ENCODE measurements at regions not wholly inside any gene's neighbourhood (a gene's known extent, or its start where the extent isn't known, plus 50 kb on each side); places are given as distances from the start of the nearest gene placed in this dataset.

DNA sequence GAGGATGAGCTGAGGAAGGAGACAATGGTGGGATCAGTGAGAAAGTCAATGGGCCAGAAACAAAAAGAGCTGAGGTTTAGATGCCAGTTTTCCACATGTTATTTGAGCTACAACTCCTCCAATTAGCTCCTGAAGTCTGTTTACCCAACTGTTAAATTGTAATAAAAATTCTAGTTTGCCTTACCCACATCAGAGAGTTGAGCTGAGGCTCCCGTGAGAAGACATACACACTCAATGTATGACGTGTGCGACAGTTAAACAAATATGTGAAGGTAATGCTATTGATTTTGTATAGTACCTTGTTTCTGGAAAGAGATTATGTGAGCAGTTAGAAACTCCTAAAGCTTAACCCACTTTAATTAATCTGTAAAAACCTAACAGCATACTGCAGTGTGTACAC lies 318.1 kb upstream of the GRM7 start:
- H3K4me3 ChIP-seq (ENCODE audit: low read depth, low read length) = no peak overlapping the region
- H3K27ac ChIP-seq (ENCODE audit: low read depth, low read length) = no peak overlapping the region
- peaks cover 8% of the 10 kb centered on the region; the same call in 1 of the 2 replicates for H3K9me3 ChIP-seq (ENCODE audit: control insufficient read depth, insufficient read depth, low read depth, low read length)
- no peaks in the 10 kb centered on the region for H3K27me3 ChIP-seq (ENCODE audit: control insufficient read depth, insufficient read depth, low read length)
- no peaks in the 10 kb centered on the region for H3K4me1 ChIP-seq (ENCODE audit: control insufficient read depth, insufficient read depth, low read length)
- no peak overlapping the region for H3K9ac ChIP-seq (ENCODE audit: low read length)
- H3K36me3 ChIP-seq (ENCODE audit: control insufficient read depth, insufficient read depth, low read length) = no peaks in the 10 kb centered on the region; the same call in 1 of the 2 replicates

DNA sequence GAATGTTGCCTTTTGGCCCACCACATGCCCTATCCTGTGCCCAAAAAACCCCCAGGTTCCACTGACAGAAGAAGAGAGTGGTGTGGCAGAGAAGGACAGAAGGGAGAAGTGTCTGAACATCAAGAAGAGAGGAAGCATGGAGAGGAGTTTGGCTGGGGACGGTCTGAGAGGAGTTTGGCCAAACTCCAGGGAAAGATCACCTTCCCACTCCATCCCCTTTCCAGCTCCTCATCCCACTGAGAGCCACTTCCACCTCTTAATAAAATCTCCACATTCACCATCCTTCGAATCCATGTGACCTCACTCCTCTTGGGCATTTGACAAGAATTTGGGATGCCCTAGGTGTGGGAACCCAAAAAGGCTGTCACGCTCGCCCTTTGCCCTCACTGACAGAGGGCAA lies 311.6 kb upstream of the GRM7 start:
- no peak overlapping the region for H3K27ac ChIP-seq (ENCODE audit: low read depth, low read length)
- no peak overlapping the region for H3K9ac ChIP-seq (ENCODE audit: low read length)
- no peaks in the 10 kb centered on the region; the same call in 1 of the 2 replicates for H3K36me3 ChIP-seq (ENCODE audit: control insufficient read depth, insufficient read depth, low read length)
- no peaks in the 10 kb centered on the region for H3K27me3 ChIP-seq (ENCODE audit: control insufficient read depth, insufficient read depth, low read length)
- H3K9me3 ChIP-seq (ENCODE audit: control insufficient read depth, insufficient read depth, low read depth, low read length) = peaks cover 22% of the 10 kb centered on the region
- no peak overlapping the region for H3K4me3 ChIP-seq (ENCODE audit: low read depth, low read length)
- peaks cover 11% of the 10 kb centered on the region; the same call in 1 of the 2 replicates for H3K4me1 ChIP-seq (ENCODE audit: control insufficient read depth, insufficient read depth, low read length)

DNA sequence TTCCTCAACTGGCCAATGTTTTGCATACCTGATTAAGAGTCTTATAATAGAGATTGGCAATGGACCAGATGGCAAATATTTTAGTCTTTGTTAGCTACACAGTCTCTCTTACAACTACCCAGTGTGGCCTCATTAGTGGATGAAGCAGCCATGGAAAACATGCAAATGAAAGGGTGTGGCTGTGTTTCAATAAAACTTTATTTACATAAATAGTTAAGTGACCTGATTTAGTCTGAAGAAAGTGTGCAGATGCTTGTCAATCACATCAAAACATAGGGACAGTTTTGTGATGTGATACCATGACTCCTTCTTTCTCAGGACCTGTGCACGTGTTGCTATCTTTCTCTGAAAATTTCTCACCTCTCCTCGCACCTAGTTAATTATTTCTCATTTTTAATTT lies 309.8 kb upstream of the GRM7 start:
- H3K4me1 ChIP-seq (ENCODE audit: control insufficient read depth, insufficient read depth, low read length) = peaks cover 11% of the 10 kb centered on the region; the same call in 1 of the 2 replicates
- H3K27ac ChIP-seq (ENCODE audit: low read depth, low read length) = no peak overlapping the region
- H3K9ac ChIP-seq (ENCODE audit: low read length) = no peak overlapping the region
- H3K4me3 ChIP-seq (ENCODE audit: low read depth, low read length) = no peak overlapping the region
- H3K36me3 ChIP-seq (ENCODE audit: control insufficient read depth, insufficient read depth, low read length) = no peaks in the 10 kb centered on the region; the same call in 1 of the 2 replicates
- H3K27me3 ChIP-seq (ENCODE audit: control insufficient read depth, insufficient read depth, low read length) = no peaks in the 10 kb centered on the region
- peaks cover 18% of the 10 kb centered on the region for H3K9me3 ChIP-seq (ENCODE audit: control insufficient read depth, insufficient read depth, low read depth, low read length)

DNA sequence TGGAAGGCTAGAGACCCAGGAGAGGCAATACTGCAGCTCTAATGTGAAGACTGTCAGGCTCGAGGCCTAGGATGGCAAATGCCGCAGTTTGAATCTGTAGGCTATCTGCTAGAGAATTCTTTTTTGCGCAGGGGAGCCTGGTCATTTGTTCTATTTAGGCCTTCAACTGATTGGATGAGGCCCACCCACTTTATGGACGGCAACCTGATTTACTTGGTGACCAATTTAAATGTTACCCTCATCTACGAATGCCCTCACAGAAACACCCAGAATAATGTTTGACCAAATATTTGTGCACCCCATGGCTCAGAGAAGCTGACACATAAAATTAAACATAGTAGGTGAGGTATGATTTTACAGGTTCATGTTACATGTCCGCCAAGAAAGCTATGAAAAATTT lies 300.7 kb upstream of the GRM7 start:
- H3K36me3 ChIP-seq (ENCODE audit: control insufficient read depth, insufficient read depth, low read length) = peaks cover 9% of the 10 kb centered on the region
- H3K27me3 ChIP-seq (ENCODE audit: control insufficient read depth, insufficient read depth, low read length) = no peaks in the 10 kb centered on the region
- H3K9ac ChIP-seq (ENCODE audit: low read length) = no peak overlapping the region
- H3K9me3 ChIP-seq (ENCODE audit: control insufficient read depth, insufficient read depth, low read depth, low read length) = no peaks in the 10 kb centered on the region
- H3K4me1 ChIP-seq (ENCODE audit: control insufficient read depth, insufficient read depth, low read length) = no peaks in the 10 kb centered on the region
- H3K27ac ChIP-seq (ENCODE audit: low read depth, low read length) = no peak overlapping the region
- no peak overlapping the region for H3K4me3 ChIP-seq (ENCODE audit: low read depth, low read length)

DNA sequence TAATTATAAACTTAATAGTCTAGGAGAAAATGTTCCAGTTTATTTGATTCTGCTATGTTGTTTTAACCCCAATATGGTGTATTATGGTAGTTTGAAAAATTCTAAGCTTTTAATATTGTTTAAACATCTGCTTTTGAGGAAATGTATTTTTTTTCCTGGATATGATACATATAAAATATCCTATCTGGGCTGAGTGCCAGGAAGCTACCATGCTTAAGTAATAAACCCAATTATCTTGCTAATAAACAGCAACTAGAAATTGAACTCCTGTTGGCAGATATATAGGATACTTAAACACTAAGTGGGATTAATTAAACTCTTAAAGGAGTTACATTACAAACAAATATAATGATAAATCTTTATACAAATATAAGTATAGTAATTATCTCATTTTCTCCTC lies 293.7 kb upstream of the GRM7 start:
- Histone ChIP-seq H3K27me3 (ENCODE audit: control insufficient read depth, insufficient read depth, low read length) (no peaks in the 10 kb centered on the region), H3K9ac (ENCODE audit: low read length) (no peak overlapping the region), H3K36me3 (ENCODE audit: control insufficient read depth, insufficient read depth, low read length) (no peaks in the 10 kb centered on the region), H3K4me1 (ENCODE audit: control insufficient read depth, insufficient read depth, low read length) (no peaks in the 10 kb centered on the region), H3K27ac (ENCODE audit: low read depth, low read length) (no peak overlapping the region), H3K9me3 (ENCODE audit: control insufficient read depth, insufficient read depth, low read depth, low read length) (no peaks in the 10 kb centered on the region), H3K4me3 (ENCODE audit: low read depth, low read length) (no peak overlapping the region)

DNA sequence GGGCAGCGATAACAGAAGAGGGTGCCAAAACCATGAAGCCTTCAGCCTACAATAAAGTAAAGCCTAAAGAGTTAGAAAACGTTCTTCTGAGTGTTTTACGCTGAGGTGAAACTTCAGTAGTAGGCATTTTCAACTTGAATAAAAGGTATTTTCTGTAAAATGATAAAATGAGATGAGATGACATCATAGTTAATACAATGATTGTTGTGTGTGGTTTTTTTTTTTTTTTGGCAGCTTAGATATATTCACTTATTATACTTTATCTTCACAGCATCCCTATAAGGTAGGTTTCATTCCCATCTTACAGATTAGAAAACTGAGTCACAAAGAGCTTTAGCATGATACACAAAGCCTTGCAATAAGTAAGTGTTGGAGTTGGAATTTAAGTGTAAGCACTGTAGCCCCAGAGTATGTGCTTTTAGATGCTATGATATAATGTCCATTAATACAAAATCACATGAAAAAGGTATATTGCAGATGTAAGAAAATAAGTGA lies 291.9 kb upstream of the GRM7 start:
- Histone ChIP-seq H3K27me3 (ENCODE audit: control insufficient read depth, insufficient read depth, low read length) (no peaks in the 10 kb centered on the region), H3K36me3 (ENCODE audit: control insufficient read depth, insufficient read depth, low read length) (no peaks in the 10 kb centered on the region), H3K9ac (ENCODE audit: low read length) (no peak overlapping the region), H3K4me3 (ENCODE audit: low read depth, low read length) (no peak overlapping the region), H3K4me1 (ENCODE audit: control insufficient read depth, insufficient read depth, low read length) (no peaks in the 10 kb centered on the region), H3K9me3 (ENCODE audit: control insufficient read depth, insufficient read depth, low read depth, low read length) (no peaks in the 10 kb centered on the region; the same call in 1 of the 2 replicates), H3K27ac (ENCODE audit: low read depth, low read length) (no peak overlapping the region)

DNA sequence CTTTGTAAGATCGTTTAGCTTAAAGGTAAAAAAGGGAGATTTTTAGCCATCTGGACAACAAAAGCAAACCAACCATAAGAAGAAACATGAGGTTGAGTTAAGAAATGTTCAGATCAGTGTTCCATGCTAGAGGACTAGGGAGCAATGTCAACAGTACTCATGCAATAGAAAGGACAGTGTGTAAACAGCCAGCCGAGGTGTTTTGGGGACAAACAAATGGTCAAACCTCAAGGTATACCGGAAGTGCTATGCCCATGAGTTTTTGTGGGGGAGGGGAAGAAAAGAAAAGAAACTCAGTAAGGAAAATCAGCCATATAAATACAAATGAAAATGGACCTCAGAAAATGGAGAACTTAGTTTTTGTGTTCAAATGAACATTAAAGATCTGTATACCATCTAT lies 289.5 kb upstream of the GRM7 start:
- Histone ChIP-seq H3K4me3 (ENCODE audit: low read depth, low read length) (no peak overlapping the region), H3K9ac (ENCODE audit: low read length) (no peak overlapping the region), H3K36me3 (ENCODE audit: control insufficient read depth, insufficient read depth, low read length) (no peaks in the 10 kb centered on the region), H3K27me3 (ENCODE audit: control insufficient read depth, insufficient read depth, low read length) (no peaks in the 10 kb centered on the region), H3K27ac (ENCODE audit: low read depth, low read length) (no peak overlapping the region), H3K9me3 (ENCODE audit: control insufficient read depth, insufficient read depth, low read depth, low read length) (no peaks in the 10 kb centered on the region; the same call in 1 of the 2 replicates), H3K4me1 (ENCODE audit: control insufficient read depth, insufficient read depth, low read length) (no peaks in the 10 kb centered on the region)

DNA sequence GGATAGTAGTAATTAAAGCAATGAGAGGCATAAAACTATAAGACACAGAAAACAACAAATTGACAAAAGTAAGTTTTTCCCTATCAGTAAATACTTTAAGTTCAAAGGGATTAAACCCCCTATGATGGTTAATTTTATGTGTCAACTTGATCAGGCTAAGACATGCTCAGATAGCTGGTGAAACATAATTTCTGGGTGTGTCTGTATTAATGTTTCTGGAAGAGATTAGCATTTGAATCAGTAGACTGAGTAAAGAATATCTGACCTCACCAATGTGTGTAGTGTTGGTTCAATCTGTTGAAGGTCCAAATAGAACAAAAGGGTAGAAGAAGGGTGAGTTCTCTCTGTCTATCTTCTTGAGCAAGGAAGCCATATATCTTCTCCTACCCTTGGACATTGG lies 283.3 kb upstream of the GRM7 start:
- Histone ChIP-seq H3K27ac (ENCODE audit: low read depth, low read length) (no peak overlapping the region), H3K36me3 (ENCODE audit: control insufficient read depth, insufficient read depth, low read length) (no peaks in the 10 kb centered on the region), H3K9ac (ENCODE audit: low read length) (no peak overlapping the region), H3K9me3 (ENCODE audit: control insufficient read depth, insufficient read depth, low read depth, low read length) (no peaks in the 10 kb centered on the region; the same call in 1 of the 2 replicates), H3K27me3 (ENCODE audit: control insufficient read depth, insufficient read depth, low read length) (no peaks in the 10 kb centered on the region), H3K4me3 (ENCODE audit: low read depth, low read length) (no peak overlapping the region), H3K4me1 (ENCODE audit: control insufficient read depth, insufficient read depth, low read length) (no peaks in the 10 kb centered on the region)

DNA sequence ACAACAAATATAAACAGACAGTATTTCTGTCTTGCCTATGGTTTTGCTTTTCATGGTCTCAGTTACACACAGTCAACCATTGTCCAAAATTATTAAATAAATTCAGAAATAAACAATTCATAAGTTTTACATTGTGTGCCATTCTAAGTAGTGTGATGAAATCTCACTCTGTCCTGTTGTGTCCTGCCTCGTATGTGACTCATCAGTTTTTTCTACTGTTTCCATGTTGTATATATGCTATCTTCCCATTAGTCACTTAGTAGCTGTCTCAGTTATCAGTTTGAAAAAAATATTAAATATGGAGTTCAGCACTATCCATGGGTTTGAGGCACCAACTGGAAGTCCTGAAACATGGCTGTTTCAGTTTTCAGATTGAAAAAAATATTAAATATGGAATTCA lies 282.4 kb upstream of the GRM7 start:
- Histone ChIP-seq H3K27me3 (ENCODE audit: control insufficient read depth, insufficient read depth, low read length) (no peaks in the 10 kb centered on the region), H3K27ac (ENCODE audit: low read depth, low read length) (no peak overlapping the region), H3K4me3 (ENCODE audit: low read depth, low read length) (no peak overlapping the region), H3K36me3 (ENCODE audit: control insufficient read depth, insufficient read depth, low read length) (no peaks in the 10 kb centered on the region), H3K4me1 (ENCODE audit: control insufficient read depth, insufficient read depth, low read length) (no peaks in the 10 kb centered on the region), H3K9me3 (ENCODE audit: control insufficient read depth, insufficient read depth, low read depth, low read length) (no peaks in the 10 kb centered on the region; the same call in 1 of the 2 replicates), H3K9ac (ENCODE audit: low read length) (no peak overlapping the region)

DNA sequence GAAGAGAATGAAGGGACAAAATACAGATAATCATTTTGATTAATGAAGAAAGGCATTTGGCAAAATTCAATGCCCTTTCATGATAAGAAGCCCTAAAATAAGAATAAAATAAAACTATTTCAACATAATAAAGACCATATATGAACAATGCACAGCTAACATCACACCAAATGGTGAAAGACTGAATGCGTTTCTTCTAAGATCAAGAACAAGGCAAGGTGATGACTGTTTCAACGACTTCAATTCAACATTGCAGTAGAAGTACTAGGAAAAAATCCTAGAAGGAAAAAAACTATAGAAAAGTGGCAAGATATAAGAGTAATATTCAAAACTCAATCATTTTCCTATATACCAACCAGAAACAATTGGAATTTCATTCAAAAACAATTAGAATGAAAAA lies 280.1 kb upstream of the GRM7 start:
- Histone ChIP-seq H3K36me3 (ENCODE audit: control insufficient read depth, insufficient read depth, low read length) (no peaks in the 10 kb centered on the region), H3K4me3 (ENCODE audit: low read depth, low read length) (no peak overlapping the region), H3K27ac (ENCODE audit: low read depth, low read length) (no peak overlapping the region), H3K9ac (ENCODE audit: low read length) (no peak overlapping the region), H3K9me3 (ENCODE audit: control insufficient read depth, insufficient read depth, low read depth, low read length) (no peaks in the 10 kb centered on the region), H3K27me3 (ENCODE audit: control insufficient read depth, insufficient read depth, low read length) (no peaks in the 10 kb centered on the region), H3K4me1 (ENCODE audit: control insufficient read depth, insufficient read depth, low read length) (no peaks in the 10 kb centered on the region)

DNA sequence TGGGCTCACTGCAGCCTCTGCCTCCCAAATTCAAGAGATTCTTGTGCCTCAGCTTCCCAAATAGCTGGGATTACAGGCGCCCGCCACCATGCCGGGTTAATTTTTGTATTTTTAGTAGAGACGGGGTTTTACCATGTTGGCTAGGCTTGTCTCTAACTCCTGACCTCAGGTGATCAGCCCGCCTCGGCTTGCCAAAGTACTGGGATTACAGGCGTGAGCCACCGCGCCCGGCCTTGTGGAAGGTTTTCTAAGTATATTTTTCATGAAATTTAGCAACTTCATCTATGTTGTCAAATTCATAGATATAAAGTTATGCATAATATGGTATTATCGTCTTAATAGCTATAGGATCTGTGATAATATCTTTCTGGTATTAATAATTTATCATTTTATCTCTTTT lies 275.6 kb upstream of the GRM7 start:
- H3K27ac ChIP-seq (ENCODE audit: low read depth, low read length) = no peak overlapping the region
- H3K9me3 ChIP-seq (ENCODE audit: control insufficient read depth, insufficient read depth, low read depth, low read length) = peaks cover 8% of the 10 kb centered on the region
- H3K36me3 ChIP-seq (ENCODE audit: control insufficient read depth, insufficient read depth, low read length) = no peaks in the 10 kb centered on the region
- H3K9ac ChIP-seq (ENCODE audit: low read length) = no peak overlapping the region
- no peak overlapping the region for H3K4me3 ChIP-seq (ENCODE audit: low read depth, low read length)
- H3K27me3 ChIP-seq (ENCODE audit: control insufficient read depth, insufficient read depth, low read length) = no peaks in the 10 kb centered on the region
- no peaks in the 10 kb centered on the region for H3K4me1 ChIP-seq (ENCODE audit: control insufficient read depth, insufficient read depth, low read length)

DNA sequence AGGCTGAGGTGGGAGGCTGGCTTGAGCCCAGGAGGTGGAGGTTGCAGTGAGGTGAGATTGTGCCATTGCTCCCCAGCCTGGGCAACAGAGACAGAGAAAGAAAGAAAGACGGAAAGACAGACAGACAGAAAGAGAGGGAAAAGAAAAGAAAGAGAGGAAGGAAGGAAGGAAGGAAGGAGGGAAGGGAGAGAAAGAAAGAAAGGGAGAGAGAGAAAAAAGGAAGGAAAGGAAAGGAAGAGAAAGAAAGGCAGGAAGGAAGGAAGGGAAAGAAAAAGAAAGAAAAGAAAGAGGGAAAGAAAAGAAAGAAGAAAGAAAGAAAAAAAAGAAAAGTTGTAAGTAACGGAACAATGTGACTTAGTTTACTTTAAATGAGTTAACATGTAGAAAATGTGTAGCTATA lies 260.7 kb upstream of the GRM7 start:
- H3K4me3 ChIP-seq (ENCODE audit: low read depth, low read length) = no peak overlapping the region
- H3K9me3 ChIP-seq (ENCODE audit: control insufficient read depth, insufficient read depth, low read depth, low read length) = no peaks in the 10 kb centered on the region

More for the DNA sequence above, 260.7 kb upstream of the GRM7 start:
- no peak overlapping the region for H3K27ac ChIP-seq (ENCODE audit: low read depth, low read length)
- H3K27me3 ChIP-seq (ENCODE audit: control insufficient read depth, insufficient read depth, low read length) = no peaks in the 10 kb centered on the region
- H3K9ac ChIP-seq (ENCODE audit: low read length) = no peak overlapping the region
- H3K36me3 ChIP-seq (ENCODE audit: control insufficient read depth, insufficient read depth, low read length) = no peaks in the 10 kb centered on the region
- H3K4me1 ChIP-seq (ENCODE audit: control insufficient read depth, insufficient read depth, low read length) = peaks cover 4% of the 10 kb centered on the region; the same call in 1 of the 2 replicates
